A172 (cell line): ENCODE measurements at regions not wholly inside any gene's neighbourhood (a gene's known extent, or its start where the extent isn't known, plus 50 kb on each side); places are given as distances from the start of the nearest gene placed in this dataset.

Experiments
- DNase-seq: peaks from one replicate; pipeline ENCODE4 v3.0.0-alpha.2; 2015; ENCODE audit warnings: low spot score

DNA sequence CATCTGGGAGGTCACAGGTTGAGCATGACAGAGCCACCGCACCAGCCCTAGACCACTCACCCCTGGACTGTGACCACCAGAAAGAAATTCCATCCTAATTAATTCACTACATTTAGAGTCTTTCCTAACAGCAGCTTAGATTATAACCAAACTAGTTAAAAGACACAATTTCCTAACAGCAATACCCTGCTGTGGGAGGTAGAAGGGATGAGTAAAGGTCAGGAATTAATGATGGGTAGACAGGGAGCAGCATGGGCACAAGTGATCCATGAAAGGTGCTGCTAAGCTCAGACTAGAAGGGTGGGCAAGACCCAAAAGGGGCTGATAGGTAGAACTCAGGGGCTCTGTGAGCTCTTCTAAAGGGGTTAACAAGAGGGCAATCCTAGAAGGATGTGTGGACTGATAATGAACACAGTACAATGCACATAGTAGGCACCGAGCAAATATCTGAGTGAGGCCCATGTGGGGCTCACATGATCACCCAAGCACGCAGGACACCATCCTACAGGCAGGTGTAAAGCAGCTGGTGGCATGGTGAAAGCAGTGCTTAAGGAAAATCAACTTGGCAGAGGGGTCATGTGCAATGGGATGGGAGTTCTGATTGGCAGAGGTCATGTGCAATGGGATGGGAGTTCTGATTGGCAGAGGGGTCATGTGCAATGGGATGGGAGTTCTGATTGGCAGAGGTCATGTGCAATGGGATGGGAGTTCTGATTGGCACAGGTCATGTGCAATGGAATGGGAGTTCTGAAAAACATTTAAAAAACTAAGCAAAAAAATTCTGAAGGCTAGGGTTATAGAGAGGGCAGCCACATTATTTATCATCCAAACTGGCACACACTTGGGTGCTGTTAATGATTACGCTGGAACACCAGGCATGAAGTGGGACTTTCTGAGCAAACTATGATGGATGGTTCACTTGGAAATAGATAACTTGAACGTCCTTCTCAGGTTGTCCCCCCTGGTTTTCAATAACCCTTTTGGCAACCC lies 188.2 kb upstream of the FOXQ1 start:
- no peak for DNase-seq

DNA sequence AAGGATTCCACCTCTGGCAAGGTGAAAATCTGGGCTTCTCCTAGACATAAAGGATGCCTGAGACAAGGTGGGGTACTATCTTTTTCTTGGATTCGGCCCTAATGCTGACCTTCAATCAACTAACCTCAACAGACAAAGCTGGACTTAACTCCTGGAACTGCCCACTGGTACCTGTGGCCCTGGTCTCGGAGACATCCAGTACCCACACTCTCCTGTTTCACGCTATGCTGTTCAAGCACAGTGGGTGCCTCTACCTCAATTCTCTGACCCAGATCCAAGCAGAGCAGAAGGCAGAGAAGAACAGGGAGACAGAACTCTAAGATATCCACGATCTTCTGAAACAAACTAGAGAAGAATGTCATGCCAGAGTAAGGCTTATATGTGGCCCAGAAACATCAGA lies 189.8 kb upstream of the FOXQ1 start:
- no peak for DNase-seq

DNA sequence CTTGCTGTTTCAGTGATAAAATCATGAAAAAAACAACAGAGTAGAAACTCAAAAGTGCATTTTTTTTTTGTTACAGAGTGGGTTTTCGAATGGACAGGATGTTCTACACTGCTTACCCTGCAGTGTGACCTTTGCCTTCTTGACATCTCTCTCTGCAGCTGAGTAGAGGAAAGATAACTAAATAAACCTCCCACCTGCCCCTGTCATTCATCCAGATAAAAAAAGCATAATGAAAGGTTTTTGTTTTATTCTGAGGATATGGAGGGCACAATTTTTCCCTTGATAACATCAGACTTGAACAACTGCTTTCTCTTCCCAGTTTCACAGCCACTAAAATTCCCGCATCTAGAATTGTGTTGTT lies 193.6 kb upstream of the FOXQ1 start:
- no peak for DNase-seq

DNA sequence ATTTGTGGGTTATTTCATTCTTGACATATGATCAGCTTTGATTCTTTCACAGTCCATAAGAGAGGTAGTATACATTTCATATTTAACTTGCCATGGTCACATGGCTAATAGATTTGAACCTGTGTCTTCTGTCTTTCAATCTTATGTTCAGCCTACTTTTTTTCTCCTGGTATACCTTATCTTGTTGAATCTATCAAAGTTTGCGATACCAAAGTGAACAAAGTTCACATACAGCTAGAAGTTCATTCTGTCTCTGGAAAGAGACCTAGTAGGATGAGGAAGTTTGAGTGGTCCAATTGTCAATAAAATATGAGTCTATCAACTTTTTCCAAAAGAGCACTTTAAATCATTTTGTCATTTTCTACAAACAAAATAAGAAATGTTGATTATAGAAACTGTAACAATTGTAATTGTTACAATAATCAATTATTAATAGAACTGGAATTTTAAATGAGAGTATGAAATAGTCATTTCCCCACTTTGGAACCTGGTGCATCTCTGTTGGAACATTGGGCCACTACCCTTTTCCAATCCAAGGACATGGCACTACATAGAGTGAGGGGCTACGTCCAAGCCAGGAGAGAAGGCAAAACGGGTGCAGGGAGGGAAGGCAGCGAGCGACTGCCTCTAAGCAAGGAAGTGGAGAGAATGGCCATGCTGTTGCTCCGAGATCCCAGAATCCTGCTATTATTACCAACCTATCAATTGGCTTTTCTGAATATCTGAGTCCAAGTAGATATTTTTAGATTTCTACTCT lies 194.2 kb upstream of the FOXQ1 start:
- DNase-seq: no peak

DNA sequence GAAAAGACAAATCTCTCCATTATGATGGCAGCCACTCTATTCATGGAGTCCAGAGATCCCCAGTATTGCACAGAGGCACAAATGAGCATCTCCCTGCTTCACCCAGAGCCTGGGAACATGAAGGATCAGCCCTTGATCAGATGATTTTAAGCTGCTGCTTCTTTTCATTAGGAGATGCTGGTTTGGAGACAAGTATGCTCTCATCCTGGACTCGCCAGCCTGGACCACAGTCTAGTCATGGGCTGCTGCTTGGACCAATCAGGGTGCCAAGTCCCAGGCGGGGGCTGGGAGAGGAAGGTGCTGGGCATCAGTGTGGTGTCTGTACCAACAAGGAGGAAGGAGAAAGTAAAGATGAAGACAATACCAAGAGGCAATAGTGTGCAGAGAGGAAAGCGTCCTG lies 195.7 kb upstream of the FOXQ1 start:
- DNase-seq: no peak

DNA sequence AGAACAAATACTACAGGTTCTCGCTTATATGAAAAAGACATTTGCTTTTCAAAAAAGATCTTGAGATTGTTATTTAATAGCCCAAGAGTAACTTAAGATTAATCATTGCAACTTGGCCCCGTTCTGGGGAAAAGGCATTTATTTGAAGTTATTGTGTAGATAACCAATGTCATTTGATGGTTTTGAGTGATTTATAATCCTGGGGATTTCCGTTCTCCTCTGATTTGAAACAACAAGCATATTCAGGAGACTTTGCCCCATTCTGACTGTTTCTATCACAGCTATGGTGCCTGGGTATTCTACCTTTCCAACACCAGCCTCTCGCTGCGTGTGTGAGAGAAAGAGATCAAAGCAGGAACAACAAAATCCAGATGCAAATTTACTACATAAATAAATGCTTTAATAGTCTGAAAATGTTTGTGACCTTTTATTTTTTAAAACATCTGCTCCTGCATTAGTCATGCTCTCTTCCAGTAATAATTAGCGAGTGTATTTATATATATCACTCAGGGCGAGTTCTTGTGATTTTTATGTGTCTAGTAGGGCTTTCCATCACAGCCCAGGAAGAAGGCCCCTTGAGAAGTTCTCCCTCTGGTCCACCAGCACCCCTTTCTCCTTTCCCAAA lies 197.9 kb upstream of the FOXQ1 start:
- DNase-seq: no peak

DNA sequence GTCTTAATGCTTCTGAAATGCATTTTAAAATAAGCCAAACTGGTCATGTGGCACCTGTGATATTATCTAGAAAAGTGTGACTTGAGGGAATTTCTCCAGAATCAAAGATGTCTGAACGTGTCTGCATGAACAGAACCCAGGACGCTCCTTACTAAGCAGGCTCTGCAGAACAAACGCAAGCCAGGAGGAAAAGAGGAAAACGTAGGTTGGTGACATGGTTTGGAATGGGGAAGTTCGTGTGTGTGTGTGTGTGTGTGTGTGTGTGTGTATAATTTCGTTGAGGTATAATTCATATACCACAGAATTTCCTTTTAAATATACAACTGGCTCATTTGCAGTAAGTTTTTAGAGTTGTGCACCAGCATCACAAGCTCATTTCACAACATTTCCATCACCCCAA lies 200.5 kb upstream of the FOXQ1 start:
- no peak for DNase-seq

DNA sequence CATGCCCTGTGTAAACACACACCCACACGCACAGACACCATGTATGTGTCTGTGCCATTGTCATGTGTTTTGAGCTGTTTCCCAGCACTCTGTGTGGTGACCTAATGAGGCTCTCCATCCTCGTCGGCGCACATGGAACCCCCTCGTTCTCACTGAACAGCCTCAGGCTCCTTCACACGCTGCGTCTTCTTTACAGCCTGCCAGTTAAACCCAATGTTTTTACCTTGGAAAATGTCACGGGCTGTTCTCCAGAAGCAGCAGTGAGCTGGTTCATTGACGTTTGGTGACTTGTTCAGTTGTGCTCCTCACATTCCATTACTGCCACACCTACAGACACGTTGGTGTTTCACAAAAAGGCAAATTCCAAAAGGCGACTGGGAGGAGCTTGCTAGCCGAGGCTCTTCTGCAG lies 201.0 kb upstream of the FOXQ1 start:
- DNase-seq: no peak

DNA sequence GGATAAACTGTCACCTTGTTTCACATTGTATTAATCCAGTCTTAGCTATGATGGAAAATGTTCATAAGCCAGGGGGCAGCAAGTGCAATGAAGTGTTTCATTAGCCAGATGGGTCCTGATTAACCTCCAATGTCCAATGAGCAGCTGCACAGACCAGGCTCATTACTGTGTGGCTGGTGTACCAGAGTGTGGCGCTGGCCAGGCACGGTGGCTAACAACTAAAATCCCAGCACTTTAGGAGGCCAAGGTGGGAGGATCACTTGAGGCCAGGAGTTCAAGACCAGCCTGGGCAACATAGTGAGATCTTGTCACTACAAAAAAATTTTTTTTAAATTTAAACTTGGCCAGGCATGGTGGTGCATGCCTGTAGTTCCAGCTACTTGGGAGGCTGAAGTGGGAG lies 201.7 kb upstream of the FOXQ1 start:
- peak; percentile 6 for DNase-seq

DNA sequence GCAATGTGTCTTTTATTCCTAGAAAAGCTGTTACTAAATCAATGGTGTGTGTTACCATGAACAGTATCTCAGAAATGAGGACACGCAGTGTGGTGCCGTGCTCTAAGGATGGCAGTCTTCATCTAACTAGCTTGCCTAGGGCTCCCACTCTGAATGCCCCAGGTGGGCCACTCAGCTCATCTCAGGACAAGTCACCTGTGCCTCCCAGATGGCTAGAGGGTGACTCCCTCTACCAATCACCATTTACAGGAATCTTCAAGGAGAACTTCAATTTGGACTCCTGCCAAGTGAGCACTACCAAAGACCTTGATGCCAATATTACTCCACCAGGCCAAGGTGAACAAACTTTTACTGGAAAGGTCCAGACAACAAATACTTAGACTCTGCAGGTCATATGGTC lies 202.8 kb upstream of the FOXQ1 start:
- no peak for DNase-seq

DNA sequence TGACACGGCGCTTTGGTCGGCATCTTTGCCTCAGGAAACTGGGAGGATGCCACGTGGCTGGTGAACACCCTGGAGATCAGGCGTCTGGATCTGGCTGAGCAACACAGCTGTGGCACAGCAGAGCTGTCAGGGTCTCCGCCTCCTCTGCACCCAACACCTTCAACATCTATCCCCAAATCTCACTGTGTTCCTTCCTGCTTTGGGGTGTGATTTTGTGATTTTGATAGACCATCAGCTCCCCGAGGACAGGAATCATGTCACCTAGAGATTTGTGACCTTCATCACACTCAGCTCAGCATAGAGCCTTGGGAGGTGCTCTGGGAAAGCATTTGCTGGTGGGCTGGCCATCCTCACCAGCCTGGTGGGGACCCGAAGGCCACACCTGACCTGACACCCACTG lies 203.7 kb upstream of the FOXQ1 start:
- no peak for DNase-seq

DNA sequence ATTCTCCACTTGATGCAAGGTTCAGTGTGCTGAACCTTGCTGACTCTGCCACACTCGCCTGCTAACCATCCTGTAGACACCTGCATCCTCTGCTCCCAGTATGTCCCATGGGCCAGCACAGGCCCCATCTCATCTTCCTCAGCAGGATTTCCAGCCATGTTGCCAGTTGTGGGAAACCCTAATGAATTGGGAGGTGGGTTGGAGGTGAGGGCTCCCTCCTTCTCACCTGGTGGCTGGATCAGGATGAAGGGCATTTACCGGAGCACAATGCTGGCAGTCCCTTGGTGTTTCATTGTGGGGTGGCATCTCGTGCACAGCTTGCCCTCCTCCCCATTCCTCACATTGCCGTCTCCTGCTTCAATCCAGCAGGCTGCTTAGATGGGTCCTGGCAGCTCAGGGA lies 204.3 kb upstream of the FOXQ1 start:
- no peak for DNase-seq

DNA sequence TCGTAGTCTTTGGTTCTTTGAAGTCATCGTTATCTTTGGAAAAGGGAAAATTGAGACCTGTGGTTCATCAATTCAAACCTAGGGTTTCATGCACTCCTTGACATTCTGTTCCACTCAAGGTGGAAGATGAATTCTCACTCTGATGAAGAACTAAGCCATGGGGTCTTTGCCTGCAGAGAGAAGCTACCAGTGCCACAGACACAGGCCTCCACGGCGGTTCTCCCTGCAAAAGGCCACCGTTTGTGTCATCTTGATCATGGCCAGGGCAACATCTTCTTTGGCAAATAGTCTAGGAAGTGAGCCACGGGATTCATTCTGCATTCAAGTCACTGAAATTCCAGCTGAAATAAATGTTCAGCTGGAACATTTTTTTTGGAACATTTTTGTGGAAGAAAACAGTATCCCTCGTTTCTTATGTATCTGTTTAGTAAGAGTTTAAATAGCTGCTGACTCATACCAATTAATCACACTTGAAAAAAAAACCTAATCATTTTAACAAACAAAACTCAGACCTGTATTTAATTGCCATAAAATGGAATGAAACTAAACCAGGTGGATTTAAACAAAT lies 206.0 kb upstream of the FOXQ1 start:
- no peak for DNase-seq

DNA sequence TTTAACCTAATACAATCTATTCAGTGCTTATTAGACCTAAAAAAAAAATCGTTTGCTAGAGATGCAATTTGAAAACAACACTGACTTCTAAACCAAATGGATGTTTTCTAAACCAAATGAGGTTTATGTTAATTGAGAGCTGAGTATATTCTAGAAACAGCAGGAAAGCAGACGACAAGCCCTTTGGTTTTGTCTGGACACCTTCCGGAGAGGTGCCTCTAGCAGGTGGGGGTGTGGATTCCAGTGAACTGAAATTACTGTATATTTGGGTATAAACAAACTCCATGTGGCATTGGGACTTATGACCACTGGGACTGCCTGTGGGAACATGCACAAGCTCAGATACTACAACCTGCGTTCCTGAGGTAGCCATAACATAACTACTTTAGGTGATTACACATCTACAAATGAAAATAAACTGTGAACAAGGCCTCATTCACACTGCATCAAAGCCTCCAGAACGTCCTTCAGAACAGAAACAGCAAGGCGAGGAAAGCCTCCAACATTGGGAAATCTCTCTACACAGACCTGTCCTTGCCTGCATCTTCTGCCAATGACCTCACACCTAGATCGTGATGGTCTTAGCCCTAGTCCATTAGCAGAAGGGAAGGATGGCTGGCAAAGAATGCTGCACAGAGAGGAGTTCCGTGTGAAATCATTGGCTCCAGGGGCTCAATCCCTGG lies 206.8 kb upstream of the FOXQ1 start:
- no peak for DNase-seq

DNA sequence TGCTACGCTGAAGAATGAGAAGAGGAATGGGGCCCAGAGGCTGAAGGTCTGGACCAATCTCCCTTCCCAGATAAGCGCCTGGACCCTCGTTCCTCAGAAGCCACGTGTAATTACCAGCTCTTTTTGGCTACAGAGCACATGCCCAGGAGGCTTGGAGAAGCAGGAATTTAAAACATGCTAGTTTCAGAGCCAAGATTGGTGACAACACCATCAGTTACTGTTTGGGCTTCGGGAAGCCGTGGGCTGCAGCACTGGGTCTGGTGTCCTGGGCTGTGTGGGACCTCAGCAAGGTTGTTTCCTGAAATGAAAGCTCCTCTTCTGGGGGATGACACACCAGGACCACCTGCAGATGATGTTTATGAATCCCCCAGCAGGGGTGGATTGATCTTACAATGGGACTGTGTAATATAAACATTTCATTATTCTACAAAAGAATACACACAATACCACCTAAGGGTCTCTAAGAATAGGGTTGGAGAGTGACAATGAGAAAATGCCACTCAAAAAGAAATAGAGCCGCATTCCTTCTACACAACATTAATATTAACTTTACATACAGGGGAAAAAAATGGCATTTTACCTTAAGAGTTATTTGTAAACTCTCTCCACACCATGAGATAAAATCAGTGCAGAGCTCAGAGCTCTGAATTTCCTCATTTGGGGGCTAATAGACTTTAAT lies 207.8 kb upstream of the FOXQ1 start:
- no peak for DNase-seq

DNA sequence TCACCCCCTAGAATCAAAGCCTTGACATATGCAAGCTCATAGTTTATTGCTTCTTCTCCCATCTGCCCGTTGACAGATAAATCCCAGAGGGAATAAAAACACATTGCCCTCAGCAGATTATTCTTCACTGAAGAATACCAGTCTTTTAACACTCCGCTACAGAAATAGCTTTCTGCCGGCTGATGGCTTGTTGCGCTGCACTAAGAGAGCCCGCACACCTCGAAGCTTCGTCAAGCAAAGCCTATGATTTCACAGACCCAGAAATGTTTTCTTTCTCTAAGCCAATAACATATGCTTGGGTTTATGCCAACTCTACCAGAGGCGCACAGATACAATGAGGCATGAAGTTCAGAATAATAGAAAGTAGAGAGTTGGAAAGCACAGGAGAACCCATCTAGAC lies 208.9 kb upstream of the FOXQ1 start:
- DNase-seq: no peak

DNA sequence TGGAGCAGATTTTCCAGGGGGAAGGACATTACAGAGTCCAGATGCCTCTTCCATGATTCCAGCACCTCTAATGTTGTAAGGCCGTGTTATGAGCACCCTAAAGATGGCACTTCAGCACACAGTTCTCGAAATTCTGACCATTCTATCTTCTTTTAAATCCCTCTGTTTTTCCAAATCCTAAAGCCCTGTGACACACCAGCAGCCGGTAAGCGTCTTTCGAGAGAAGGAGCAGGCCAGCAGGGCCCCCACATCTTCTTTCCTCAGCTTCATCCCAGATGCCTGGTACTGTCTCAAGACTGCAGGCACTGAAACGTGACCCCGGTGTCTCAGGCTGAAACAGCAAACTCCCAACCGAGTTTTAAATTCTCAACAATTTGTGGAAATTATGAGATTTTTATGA lies 211.6 kb upstream of the FOXQ1 start:
- no peak for DNase-seq

DNA sequence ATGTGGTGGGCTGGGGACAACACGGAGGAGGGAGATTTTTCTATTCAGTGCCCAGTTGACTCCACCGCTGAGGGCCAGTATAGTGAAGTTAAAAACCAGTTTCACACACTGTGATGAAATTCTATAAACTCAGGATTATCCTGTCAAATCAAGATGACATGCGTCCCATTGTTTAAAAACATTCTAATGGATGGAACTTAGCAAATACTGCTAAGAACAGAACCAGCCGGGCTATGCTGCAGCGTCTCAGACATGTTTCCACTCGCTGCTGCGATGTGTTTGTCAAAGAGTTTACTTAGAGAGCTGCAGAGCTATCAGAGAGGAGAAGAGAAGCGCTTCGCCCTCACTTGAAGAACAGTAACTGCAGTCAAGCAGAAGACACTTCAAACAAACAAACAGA lies 212.6 kb upstream of the FOXQ1 start:
- DNase-seq: no peak

DNA sequence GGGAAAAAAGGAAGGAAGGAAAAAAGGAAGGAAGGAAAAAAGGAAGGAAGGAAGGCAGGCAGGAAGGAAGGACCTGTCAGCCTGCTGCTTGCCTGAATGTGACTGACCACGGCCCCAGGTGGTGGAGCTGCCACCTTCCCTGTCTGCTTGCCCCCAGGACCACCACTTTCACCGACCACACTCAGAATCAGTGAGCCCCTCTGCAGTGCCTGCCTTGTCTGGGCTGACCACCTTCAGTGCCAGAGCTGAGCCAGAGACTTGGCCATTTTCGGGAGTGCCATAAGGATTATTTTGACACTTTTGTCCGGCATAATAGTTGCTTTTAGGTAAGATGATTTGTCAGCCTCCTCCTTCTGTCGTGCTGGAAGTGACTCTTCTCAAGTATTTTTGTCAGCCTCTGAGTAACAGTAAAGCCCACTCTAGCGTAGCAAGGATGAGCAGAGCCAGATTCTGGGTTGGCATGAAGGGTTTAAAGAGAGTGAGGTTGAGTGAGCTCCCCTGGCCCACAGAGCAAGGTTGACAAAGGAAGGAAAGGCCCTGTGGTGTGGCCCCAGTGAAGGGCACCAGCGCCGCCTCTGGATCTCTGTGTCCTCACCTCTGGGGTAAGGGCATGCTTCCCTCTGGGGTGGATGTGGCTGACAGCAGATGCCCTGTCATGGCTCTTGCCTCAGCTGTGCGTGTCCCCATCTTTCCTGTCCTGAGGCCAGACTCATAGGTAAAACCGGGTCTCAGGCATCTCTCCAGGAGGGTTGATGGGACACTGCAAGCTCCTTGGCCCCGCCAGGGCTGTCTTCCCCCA lies 214.7 kb upstream of the FOXQ1 start:
- DNase-seq: no peak

DNA sequence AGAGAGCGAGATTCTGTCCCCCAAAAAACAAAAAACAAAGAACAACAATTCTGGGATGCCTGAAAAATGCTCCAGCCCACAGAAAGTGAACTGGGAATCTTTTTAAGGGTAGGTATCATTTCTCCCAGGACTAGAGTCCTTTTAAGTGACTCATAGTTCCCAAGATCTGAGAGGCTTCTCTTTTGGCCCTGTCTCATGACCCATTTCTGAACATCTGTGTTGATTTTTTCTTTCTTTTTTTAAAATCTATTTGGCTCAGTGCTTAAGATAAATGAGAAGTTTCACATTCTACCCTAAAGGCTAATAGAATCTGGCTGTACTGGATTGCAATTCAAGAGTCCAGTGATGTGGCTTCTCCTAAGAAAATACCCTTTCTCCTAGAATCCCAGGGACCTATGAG lies 217.6 kb upstream of the FOXQ1 start:
- peak; percentile 23 for DNase-seq
